ENCODE measurements at regions not wholly inside any gene's neighbourhood (a gene's known extent, or its start where the extent isn't known, plus 50 kb on each side); places are given as distances from the start of the nearest gene placed in this dataset.

DNA sequence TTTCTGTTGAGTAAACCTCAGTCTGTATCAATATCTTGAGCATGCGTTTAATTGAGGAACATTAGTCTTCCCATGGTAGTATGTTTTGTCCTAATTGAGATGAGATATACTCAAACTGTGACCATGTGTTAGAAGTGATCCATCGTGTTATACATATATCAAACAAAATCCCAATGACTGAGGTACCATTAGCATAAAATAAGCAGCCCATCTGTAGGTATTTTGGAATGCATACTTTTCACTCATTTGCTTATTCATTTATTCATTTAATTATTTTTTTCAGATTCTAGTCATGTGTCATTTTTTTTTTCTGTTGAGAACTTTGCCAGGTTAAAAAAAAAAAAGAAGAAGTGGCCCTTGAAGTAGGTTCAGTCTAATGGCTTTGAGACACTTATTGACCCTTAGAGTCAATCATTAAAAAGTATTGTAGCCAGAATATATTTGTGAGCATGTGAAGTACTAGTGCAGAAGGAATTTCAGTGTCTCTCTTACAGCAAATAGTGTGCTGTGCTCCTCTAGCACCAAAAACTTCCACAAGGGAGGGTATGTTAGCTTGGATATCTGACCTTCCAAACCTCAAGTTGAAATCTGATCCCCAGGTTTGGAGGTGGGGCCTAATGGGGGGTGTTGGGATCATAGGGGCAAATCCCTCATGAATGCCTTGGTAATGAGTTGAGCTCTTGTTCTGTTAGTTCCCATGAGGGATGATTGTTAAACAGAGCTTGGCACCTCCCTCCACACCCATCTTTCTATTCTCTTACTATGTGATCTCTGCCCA lies 130.8 kb upstream of the NPY2R start:
- no peak for DNase-seq (ENCODE audit: extremely low read depth, low read depth)

DNA sequence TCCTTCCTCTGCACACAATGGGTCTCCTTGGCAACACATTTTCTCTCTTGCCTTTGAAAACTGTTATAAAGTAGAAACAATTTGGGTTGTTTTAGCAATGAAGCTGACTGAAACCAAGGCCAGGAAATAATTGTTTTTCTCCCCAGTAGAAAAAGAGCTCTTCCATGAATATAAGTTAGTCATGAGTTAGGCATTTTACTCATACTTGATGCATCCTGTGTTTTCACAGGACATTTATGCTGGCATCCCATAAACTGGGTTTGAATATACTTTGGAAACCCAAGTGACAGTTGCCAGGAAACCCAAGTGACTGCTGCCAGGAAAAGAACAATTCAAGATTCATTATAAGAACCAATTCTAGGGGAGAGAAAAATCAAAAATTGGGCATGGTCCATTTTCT lies 128.6 kb upstream of the NPY2R start:
- no peak for DNase-seq (ENCODE audit: extremely low read depth, low read depth)

DNA sequence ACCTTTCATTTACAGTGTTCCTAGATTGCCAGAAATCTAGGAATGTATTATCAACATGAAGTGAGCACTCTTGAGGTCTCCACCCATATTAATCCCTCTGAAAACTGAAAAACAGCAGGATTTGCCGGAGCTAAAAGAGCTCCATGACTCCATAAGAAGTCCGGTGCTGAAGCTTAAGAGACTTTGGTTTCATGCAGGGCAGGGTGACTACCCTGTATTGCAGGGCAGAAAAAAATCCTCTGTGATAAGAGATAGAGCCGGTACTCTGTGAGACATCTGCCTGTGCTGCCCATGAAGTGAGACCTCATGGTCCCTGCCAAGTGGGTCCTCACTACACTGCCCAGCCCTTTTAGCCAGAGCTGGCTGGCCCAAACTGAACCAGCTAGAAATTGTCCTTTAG lies 127.2 kb upstream of the NPY2R start:
- DNase-seq (ENCODE audit: extremely low read depth, low read depth) = no peak

DNA sequence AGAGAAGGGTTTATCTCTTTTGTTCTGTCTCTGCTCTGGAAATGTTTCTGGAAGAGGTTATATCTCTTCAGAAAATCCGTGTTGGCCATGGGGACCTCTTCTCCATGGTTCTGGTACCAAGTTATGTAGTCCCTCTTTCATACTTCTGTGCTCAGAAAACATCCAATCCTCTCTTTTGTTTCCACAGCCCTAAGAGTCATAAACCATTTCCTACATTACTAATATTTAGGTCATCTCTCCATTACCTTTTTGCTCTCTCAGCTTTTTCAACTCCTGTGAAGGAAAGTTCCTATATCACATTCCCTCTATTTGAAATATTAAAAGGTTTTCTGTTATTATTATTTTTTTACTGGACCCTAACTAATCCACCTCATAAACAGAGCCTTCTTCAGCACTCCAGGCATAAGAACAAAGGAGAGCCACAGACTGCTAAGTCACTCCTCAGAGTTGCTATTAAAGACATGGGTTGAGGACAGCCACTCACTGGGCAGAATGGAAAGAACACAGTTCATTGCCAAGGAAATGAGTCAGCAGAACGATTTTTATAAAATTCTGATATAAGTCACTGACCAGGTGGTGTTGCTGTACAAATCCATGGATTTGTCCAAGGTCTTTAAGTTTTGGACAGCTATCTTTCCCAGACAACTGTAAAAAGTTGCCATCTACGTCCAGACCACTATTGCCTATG lies 122.4 kb upstream of the NPY2R start:
- DNase-seq (ENCODE audit: extremely low read depth, low read depth) = no peak

DNA sequence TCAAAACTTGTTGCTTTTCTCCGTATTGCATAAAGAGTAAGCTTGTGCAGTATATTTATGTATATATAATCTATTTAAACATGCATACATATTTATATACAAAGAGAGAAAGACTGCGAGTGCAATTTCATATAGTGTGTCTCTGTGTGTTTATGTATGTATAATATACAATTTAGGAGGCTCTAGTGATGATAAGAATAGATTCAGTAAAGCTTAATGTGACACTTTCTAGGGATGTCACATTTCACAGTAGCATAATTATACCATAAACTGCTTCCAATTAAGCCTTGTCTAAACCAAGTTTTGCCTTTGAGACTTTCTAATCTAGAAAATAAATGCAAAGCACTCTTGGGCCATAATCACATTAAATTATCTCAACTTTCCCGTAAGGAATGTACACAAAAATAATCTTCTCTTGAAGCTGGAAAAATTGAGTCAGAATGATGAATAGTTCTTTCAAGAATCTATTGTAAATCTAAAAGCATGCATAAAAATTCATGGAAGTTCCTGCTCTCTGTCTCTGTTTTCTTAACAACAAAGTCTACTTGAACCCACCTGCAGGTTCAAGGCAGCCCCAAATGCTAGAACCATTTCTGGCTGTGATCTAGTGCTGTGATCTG lies 114.1 kb upstream of the NPY2R start:
- DNase-seq (ENCODE audit: extremely low read depth, low read depth) = no peak

DNA sequence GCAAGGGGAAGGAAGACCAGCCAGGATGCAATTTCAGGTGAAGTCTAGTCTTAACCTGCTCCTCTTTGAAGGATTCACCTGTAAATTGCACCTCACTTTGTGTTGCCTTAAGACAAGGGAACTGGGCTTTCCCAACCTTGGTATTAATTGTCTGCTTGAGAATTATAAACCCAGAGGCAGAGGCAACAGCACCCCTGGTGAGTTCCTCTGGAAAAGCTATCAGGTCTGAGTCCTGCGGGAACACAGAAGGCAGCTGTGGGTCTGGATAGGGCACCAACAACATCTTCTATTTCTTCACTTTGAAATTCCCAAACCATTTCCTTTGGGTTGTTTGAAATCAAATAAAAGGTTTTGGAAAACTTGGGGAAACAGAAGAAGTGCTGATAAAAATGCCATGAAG lies 109.2 kb upstream of the NPY2R start:
- no peak for DNase-seq (ENCODE audit: extremely low read depth, low read depth)

DNA sequence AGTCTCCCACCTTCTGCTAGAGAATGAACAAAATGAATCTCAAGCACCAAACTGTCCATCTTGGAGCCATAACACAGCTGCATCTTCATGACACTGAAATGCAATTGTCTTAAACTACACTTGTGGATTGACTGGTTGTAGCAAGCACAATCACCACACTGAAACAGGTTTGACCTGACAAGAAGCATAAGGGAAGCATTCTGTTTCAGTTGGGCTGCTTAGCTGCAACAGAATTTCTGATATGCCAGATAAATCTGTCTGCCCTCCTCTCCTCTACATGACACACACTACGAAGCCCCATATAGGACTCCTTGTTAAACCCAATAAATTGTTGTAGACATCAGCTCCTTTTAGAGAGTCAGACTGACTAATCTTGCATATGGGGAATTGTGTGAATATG lies 101.8 kb upstream of the NPY2R start:
- no peak for DNase-seq (ENCODE audit: extremely low read depth, low read depth)

DNA sequence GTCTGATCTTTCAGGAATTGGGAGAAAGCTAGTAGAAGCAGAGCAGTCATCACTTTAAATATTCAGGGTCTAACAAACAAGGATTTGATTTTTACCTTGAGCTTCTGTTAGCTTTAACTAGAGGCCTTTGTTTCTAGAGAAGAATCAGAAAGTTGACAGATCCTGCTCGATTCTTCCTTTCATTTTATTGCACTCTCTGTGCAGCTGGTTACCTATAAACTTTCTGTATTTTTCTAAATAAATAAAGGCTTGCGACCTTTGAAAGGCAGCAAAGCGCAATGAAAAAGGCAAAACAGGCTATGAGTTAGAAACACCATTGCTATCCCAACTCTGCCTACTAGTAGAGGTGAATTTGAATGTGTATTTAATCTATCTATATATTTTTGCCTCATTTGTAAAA lies 101.4 kb upstream of the NPY2R start:
- DNase-seq (ENCODE audit: extremely low read depth, low read depth) = no peak

DNA sequence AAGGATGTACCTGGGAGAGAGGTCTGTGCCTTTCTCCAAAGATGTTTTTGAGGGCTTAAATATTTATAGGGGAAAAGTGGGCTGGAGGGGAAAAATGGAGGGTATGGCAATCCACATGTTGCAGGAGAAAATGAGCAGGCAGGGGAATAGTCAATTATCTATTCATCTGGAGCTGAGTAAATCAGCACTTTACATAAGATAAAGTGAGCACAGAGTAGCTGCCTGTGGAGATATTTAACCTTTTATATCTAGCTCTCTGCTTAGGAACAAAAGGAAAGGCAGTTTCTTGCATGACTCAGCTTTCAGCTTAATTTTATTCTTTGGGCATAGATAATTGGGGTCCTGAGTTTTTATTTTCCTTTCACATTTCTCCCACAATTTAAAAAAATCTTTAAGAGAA lies 93.6 kb upstream of the NPY2R start:
- no peak for DNase-seq (ENCODE audit: extremely low read depth, low read depth)

DNA sequence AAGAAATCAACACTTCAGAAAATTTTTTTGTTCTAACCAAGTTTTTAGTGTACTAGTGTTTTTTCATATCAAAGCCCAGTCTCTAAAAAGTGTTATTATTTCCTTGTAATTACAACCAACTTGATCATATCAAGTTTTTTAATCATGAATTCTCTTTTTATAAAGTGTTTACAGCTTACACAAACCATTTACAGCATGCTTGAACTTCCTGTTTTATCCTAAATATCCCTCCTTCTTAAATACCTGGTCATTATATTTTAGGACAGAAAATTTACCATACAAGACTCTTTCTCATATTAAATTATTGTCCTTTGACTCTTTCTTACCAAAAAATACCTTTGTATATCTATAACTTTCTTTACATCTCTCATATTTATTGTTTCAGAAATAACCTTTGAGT lies 89.4 kb upstream of the NPY2R start:
- DNase-seq (ENCODE audit: extremely low read depth, low read depth) = no peak

DNA sequence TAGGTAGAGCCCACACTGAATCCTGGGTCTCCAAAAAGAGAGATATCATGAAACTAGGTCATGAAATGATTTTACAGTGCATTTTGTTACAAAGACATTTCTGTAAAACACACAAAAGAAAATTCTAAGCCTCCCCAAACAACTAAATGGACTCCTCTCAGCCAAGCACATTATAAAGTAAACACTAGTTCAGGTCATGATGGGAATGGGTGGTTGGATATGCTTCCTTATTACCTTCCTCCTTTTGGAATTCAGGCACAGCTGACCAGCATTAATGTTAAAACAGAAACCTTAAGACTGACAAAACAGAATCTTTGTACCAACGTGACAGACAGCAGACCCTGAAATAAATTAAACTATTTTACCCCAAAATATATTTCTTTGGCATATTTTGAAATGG lies 87.9 kb upstream of the NPY2R start:
- no peak for DNase-seq (ENCODE audit: extremely low read depth, low read depth)

DNA sequence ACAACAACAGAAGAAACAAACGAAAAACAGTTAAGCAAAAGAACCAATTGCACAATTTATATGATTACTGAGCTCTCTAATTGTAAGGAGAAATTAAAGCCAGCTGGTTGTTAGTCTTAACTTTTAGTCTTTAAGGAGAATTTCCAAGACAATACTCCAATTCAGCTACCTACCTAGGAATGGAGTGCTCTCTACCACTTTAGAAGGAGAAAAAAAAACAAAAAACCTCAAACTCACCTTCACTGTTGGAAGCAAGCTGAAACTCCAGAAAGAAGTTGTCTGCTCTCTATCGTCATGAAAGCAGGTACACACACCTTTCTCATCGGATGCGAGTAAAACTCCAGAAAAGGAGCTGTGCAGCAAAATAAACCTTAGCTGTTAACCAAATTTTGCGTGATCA lies 86.1 kb upstream of the NPY2R start:
- DNase-seq (ENCODE audit: extremely low read depth, low read depth) = no peak

DNA sequence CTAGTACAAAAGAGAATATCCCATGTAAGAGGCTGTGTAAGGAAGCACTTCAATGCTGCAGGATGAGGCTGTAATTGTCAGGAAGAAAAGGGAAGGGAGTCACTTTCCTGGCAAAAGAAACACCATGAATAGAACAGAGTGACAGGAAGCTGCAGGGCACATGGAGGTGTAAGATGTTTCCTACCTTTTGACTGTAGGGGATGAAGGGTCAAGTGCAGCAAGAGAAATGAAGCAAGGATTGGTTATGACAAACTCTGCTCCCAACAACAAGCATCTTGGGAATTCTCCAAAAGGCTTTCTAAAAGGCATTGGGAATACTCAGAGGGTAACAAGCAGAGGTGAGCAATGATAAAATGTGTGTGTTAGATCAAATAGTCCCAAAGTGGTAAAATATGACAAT lies 74.3 kb upstream of the NPY2R start:
- no peak for DNase-seq (ENCODE audit: extremely low read depth, low read depth)

DNA sequence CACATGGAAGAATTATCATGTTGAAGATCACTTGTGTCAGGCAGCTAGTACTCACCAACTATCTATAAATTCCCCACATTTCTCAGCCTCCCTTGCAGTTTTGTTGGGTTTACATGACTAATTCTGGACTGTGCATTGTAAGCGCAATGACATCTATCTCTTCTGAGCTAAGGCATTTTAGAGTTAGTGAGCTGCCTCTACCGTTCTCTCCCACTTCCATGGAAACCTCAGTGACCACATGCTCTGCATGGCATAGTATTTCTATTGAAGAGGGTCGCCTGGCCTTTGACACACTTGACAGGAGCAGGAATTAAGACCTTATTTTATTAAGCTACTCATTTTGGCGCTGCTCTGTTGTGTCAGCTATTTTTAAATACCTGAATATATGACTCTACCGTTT lies 67.5 kb upstream of the NPY2R start:
- DNase-seq (ENCODE audit: extremely low read depth, low read depth) = no peak

DNA sequence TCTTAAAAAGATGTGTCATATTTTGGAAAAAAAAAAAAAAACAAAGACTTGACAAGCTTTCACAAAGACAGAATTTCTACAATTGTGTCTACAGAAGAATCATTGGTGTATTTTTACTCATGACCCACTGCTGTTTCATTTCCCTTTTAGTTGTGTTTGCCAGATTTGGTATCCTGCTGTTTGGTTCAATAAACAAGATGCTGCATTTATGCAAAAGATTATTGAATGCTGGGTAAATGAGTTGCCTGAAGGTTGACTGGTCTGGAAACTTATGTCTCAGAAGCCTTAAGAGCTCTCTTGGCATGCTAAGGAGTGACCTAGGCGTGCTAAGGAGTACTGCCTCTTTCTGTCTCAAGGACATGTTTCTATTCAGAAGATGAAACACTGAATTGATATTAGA lies 64.9 kb upstream of the NPY2R start:
- DNase-seq (ENCODE audit: extremely low read depth, low read depth) = no peak

Data from NCI-H460 (cell line).